ENCODE measurements at regions not wholly inside any gene's neighbourhood (a gene's known extent, or its start where the extent isn't known, plus 50 kb on each side); places are given as distances from the start of the nearest gene placed in this dataset.

GRCh38 chr4:96787766-96788165 lies 947.9 kb downstream of the PDHA2 start:
- no peak overlapping the region for H3K27ac ChIP-seq
- no peak overlapping the region for H3K9ac ChIP-seq (ENCODE audit: low read depth in 2 of 2, low read length in 2 of 2)
- H3K9me3 ChIP-seq, result no peaks in the 10 kb centered on the region
- no peaks in the 10 kb centered on the region for H3K27me3 ChIP-seq
- H3K4me1 ChIP-seq, result no peaks in the 10 kb centered on the region
- H3K36me3 ChIP-seq, result no peaks in the 10 kb centered on the region
- no peak for DNase-seq
- no peak overlapping the region for H3K4me3 ChIP-seq
- TF ChIP-seq, protein P1, sequence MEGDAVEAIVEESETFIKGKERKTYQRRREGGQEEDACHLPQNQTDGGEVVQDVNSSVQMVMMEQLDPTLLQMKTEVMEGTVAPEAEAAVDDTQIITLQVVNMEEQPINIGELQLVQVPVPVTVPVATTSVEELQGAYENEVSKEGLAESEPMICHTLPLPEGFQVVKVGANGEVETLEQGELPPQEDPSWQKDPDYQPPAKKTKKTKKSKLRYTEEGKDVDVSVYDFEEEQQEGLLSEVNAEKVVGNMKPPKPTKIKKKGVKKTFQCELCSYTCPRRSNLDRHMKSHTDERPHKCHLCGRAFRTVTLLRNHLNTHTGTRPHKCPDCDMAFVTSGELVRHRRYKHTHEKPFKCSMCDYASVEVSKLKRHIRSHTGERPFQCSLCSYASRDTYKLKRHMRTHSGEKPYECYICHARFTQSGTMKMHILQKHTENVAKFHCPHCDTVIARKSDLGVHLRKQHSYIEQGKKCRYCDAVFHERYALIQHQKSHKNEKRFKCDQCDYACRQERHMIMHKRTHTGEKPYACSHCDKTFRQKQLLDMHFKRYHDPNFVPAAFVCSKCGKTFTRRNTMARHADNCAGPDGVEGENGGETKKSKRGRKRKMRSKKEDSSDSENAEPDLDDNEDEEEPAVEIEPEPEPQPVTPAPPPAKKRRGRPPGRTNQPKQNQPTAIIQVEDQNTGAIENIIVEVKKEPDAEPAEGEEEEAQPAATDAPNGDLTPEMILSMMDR (IDR thresholded peaks at IDR 0.05), result no peak
- intact Hi-C loops (cut with DNase I), result no loop called here

GRCh38 chr4:96809563-96809962 lies 969.7 kb downstream of the PDHA2 start:
- Histone ChIP-seq H3K36me3 (no peaks in the 10 kb centered on the region), H3K9me3 (no peaks in the 10 kb centered on the region), H3K9ac (ENCODE audit: low read depth in 2 of 2, low read length in 2 of 2) (no peak overlapping the region), H3K27me3 (no peaks in the 10 kb centered on the region), H3K27ac (no peak overlapping the region), H3K4me1 (no peaks in the 10 kb centered on the region), H3K4me3 (no peak overlapping the region)
- DNase-seq, result no peak
- intact Hi-C loops (cut with DNase I), result no loop called here
- TF ChIP-seq, protein P1 (IDR thresholded peaks at IDR 0.05), result no peak

DNA sequence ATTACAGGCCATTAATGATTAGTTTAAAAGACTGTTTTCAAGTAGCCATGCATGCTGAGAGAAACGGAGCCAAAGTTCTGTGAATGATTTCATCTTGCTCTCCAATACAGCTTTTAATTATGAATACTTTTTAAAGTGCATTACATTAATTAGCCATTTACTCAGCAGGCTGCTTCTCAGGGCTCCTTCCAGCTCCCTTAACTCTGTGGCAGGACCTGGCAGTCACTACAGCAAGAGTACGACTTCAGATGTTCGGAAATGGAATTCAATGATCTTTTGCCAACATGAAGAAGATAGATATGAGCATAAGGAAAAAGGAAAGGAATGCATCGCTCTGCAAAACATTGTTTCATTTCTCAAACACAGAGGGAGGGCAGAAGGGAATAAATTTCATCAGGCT lies 987.2 kb downstream of the PDHA2 start:
- H3K4me1 ChIP-seq, result no peaks in the 10 kb centered on the region
- H3K4me3 ChIP-seq, result no peak overlapping the region

GRCh38 chr4:96833831-96834230 lies 993.9 kb downstream of the PDHA2 start:
- Histone ChIP-seq H3K4me1 (no peaks in the 10 kb centered on the region), H3K27me3 (no peaks in the 10 kb centered on the region), H3K36me3 (no peaks in the 10 kb centered on the region), H3K9me3 (no peaks in the 10 kb centered on the region), H3K4me3 (no peak overlapping the region), H3K27ac (no peak overlapping the region), H3K9ac (ENCODE audit: low read depth in 2 of 2, low read length in 2 of 2) (no peak overlapping the region)
- intact Hi-C loops (cut with DNase I), result no loop called here
- DNase-seq, result no peak
- TF ChIP-seq, protein P1 (IDR thresholded peaks at IDR 0.05), result no peak

More for the DNA sequence above, 987.2 kb downstream of the PDHA2 start:
- no peaks in the 10 kb centered on the region for H3K9me3 ChIP-seq
- no peaks in the 10 kb centered on the region for H3K27me3 ChIP-seq
- H3K36me3 ChIP-seq, result no peaks in the 10 kb centered on the region
- H3K9ac ChIP-seq (ENCODE audit: low read depth in 2 of 2, low read length in 2 of 2), result no peak overlapping the region
- TF ChIP-seq, protein P1 (IDR thresholded peaks at IDR 0.05), result no peak
- DNase-seq, result no peak
- intact Hi-C loops (cut with DNase I), result no loop called here
- no peak overlapping the region for H3K27ac ChIP-seq

- no peaks in the 10 kb centered on the region for H3K36me3 ChIP-seq
- TF ChIP-seq, protein P1 (IDR thresholded peaks at IDR 0.05), result no peak
- H3K27me3 ChIP-seq, result no peaks in the 10 kb centered on the region
- no peak overlapping the region for H3K27ac ChIP-seq
- no peaks in the 10 kb centered on the region for H3K9me3 ChIP-seq
- no peak for DNase-seq
- H3K4me3 ChIP-seq, result no peak overlapping the region
- intact Hi-C loops (cut with DNase I), result no loop called here
- no peak overlapping the region for H3K9ac ChIP-seq (ENCODE audit: low read depth in 2 of 2, low read length in 2 of 2)
- no peaks in the 10 kb centered on the region for H3K4me1 ChIP-seq
These were observed 996.1 kb downstream of the PDHA2 start for GRCh38 chr4:96835991-96836390.

DNA sequence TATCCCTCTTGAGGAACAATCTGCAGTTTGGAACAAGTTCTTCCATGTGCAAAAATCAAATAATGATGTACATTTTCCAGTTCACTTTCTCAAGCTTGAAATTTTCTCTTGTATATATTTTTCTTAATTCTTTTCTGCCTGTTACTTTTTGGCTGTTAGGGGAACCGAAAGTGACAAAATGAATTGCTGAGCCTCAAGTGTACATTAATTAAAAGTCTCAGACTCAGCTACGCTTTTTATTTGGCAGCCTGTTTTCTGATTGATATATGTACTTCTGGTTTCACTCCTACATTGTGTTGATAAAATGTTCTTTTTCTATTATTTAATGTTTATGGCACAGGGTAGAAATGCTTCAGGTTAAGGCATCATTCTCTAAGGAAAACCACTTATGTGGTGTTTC lies 999.5 kb downstream of the PDHA2 start:
- Histone ChIP-seq H3K4me1 (no peaks in the 10 kb centered on the region), H3K9ac (ENCODE audit: low read depth in 2 of 2, low read length in 2 of 2) (no peak overlapping the region), H3K27me3 (no peaks in the 10 kb centered on the region), H3K4me3 (no peak overlapping the region), H3K27ac (no peak overlapping the region), H3K9me3 (no peaks in the 10 kb centered on the region), H3K36me3 (no peaks in the 10 kb centered on the region)
- no peak for DNase-seq
- TF ChIP-seq, protein P1 (IDR thresholded peaks at IDR 0.05), result no peak
- intact Hi-C loops (cut with DNase I), result no loop called here
